HL-60 (cell line): ENCODE measurements at regions not wholly inside any gene's neighbourhood (a gene's known extent, or its start where the extent isn't known, plus 50 kb on each side); places are given as distances from the start of the nearest gene placed in this dataset.
"Not testable (repeated sequence)": the region's sequence is repeated elsewhere in the genome, so short reads cannot be mapped to it uniquely, and the experiment has no call there.

Experiments
- DNase-seq, 2 experiments: peaks; one replicate each; pipeline ENCODE4 v3.0.0-alpha.2; 2010 to 2020; ENCODE audit warnings: low read depth in 1 of 2, low spot score in 1 of 2
- H3K27ac ChIP-seq: fragments of 250-450 bp; sonication (Bioruptor Pico); replicated peaks from 2 replicates; pipeline ENCODE4 v1.5.1; 2020; ENCODE audit warnings: mild to moderate bottlenecking, moderate library complexity
- H3K27me3 ChIP-seq: fragments of 250-450 bp; sonication (Bioruptor Pico); 2 replicates; pipeline ENCODE4 v1.5.1; 2021; ENCODE audit warnings: mild to moderate bottlenecking, moderate library complexity; ENCODE audit not compliant: insufficient read depth, poor library complexity, severe bottlenecking
- H3K4me3 ChIP-seq: replicated peaks from 2 replicates; pipeline ENCODE4 v1.5.1; 2011; ENCODE audit warnings: mild to moderate bottlenecking, control low read depth, low read length; ENCODE audit not compliant: insufficient read depth
- CTCF ChIP-seq: IDR thresholded peaks from one replicate; pipeline ENCODE4 v1.5.1; 2011; ENCODE audit warnings: low read length, control low read depth, inconsistent platforms; ENCODE audit not compliant: insufficient read depth
- GABPA ChIP-seq: IDR thresholded peaks from 2 replicates; pipeline ENCODE4 v1.6.1; 2012; ENCODE audit warnings: low read depth
- POLR2AphosphoS5 ChIP-seq: IDR thresholded peaks from 2 replicates; pipeline ENCODE4 v1.6.1; 2012; ENCODE audit warnings: low read depth
- REST ChIP-seq: IDR thresholded peaks from 2 replicates; pipeline ENCODE4 v1.6.1; 2012; ENCODE audit warnings: low read depth; ENCODE audit not compliant: insufficient replicate concordance
- SPI1 ChIP-seq: IDR thresholded peaks from 2 replicates; pipeline ENCODE4 v1.6.1; 2012; ENCODE audit warnings: low read depth, mild to moderate bottlenecking, borderline replicate concordance

- not testable (repeated sequence) for H3K27ac ChIP-seq, H3K27me3 ChIP-seq, DNase-seq, H3K4me3 ChIP-seq
- TF ChIP-seq SPI1 = peak; percentile 93
Observed at GRCh38 chr2:131622874-131623273, 95.2 kb downstream of the CCDC74A start.

- not testable (repeated sequence) for H3K27ac ChIP-seq, DNase-seq, H3K4me3 ChIP-seq, H3K27me3 ChIP-seq
Observed at GRCh38 chr2:131626011-131626410, 98.3 kb downstream of the CCDC74A start.

GRCh38 chr2:131626565-131626964 lies 98.9 kb downstream of the CCDC74A start:
- DNase-seq, H3K4me3 ChIP-seq, H3K27me3 ChIP-seq, H3K27ac ChIP-seq: not testable (repeated sequence)

- not testable (repeated sequence) for H3K4me3 ChIP-seq, H3K27ac ChIP-seq, DNase-seq, H3K27me3 ChIP-seq
- peak; percentile 61 for TF ChIP-seq REST
Observed at GRCh38 chr2:131627777-131628176, 100.1 kb downstream of the CCDC74A start.

- not testable (repeated sequence) for H3K27ac ChIP-seq, DNase-seq, H3K27me3 ChIP-seq, H3K4me3 ChIP-seq
Observed at GRCh38 chr2:131631648-131632047, 104.0 kb downstream of the CCDC74A start.

GRCh38 chr2:131633405-131633804 lies 105.7 kb downstream of the CCDC74A start:
- not testable (repeated sequence) for H3K4me3 ChIP-seq, H3K27ac ChIP-seq, H3K27me3 ChIP-seq, DNase-seq

- H3K27ac ChIP-seq, H3K4me3 ChIP-seq, H3K27me3 ChIP-seq, DNase-seq: not testable (repeated sequence)
Observed at GRCh38 chr2:131633827-131634695, 106.4 kb downstream of the CCDC74A start.

GRCh38 chr2:131635611-131636010 lies 107.9 kb downstream of the CCDC74A start:
- H3K27ac ChIP-seq = no peak overlapping the region
- H3K4me3 ChIP-seq = no peak overlapping the region
- H3K27me3 ChIP-seq = no peaks in the 10 kb centered on the region
- no peak for TF ChIP-seq REST
- no peak for TF ChIP-seq GABPA
- no peak for TF ChIP-seq POLR2AphosphoS5
- TF ChIP-seq CTCF = no peak
- DNase-seq = no peak

GRCh38 chr2:131636704-131637308 lies 109.1 kb downstream of the CCDC74A start:
- H3K4me3 ChIP-seq, DNase-seq, H3K27ac ChIP-seq, H3K27me3 ChIP-seq: not testable (repeated sequence)
